BLaER1 treated with 17β-estradiol and CSF1 and Interleukin-3, amounts not matched to agents 10 nM and 100 nM (cell line): ENCODE measurements at regions not wholly inside any gene's neighbourhood (a gene's known extent, or its start where the extent isn't known, plus 50 kb on each side); places are given as distances from the start of the nearest gene placed in this dataset.

Experiments
- H3K27ac ChIP-seq, 11 experiments: shearing (Covaris generic); formaldehyde crosslinking; 2 replicates each; pipeline ENCODE4 v1.8.1; 2022
- H3K27me3 ChIP-seq, 11 experiments: shearing (Covaris generic); formaldehyde crosslinking; 2 replicates each; pipeline ENCODE4 v1.8.1; 2022
- H3K36me3 ChIP-seq, 11 experiments: shearing (Covaris generic); formaldehyde crosslinking; 2 replicates each; pipeline ENCODE4 v1.8.1; 2022
- H3K4me1 ChIP-seq, 10 experiments: shearing (Covaris generic); formaldehyde crosslinking; 2 replicates each; pipeline ENCODE4 v1.8.1; 2022
- H3K4me2 ChIP-seq, 11 experiments: shearing (Covaris generic); formaldehyde crosslinking; 2 replicates each; pipeline ENCODE4 v1.8.1; 2022
- H3K4me3 ChIP-seq, 10 experiments: shearing (Covaris generic); formaldehyde crosslinking; 2 replicates each; pipeline ENCODE4 v1.8.1; 2022
- H3K9ac ChIP-seq, 11 experiments: shearing (Covaris generic); formaldehyde crosslinking; 2 replicates each; pipeline ENCODE4 v1.8.1; 2022
- H3K9me3 ChIP-seq, 11 experiments: shearing (Covaris generic); formaldehyde crosslinking; replicated peaks in 1 of 11; 2 replicates each; pipeline ENCODE4 v1.8.1; 2022
- H4K20me1 ChIP-seq, 11 experiments: shearing (Covaris generic); formaldehyde crosslinking; 2 replicates each; pipeline ENCODE4 v1.8.1; 2022
- Cebpa-rat ChIP-seq, 11 experiments: shearing (Covaris generic); IDR thresholded peaks; 2 replicates each; pipeline ENCODE4 v1.8.1; 2022

GRCh38 chr4:24464566-24464965, 119.8 kb downstream of the DHX15 start:
- Histone ChIP-seq H3K4me2 (no peak overlapping the region), H3K4me1 (peaks cover 0 to 9% (median 5%) of the 10 kb centered on the region in 10 experiments; a peak in 14 of 20 replicates), H3K27ac (no peak overlapping the region), H3K4me3 (no peak overlapping the region), H4K20me1 (peaks cover 0 to 6% (median 3%) of the 10 kb centered on the region in 11 experiments; a peak in 9 of 22 replicates), H3K27me3 (peaks cover 22 to 26% (median 25%) of the 10 kb centered on the region in 11 experiments), H3K9ac (no peak overlapping the region), H3K36me3 (no peaks in the 10 kb centered on the region), H3K9me3 (no peaks in the 10 kb centered on the region)
- TF ChIP-seq Cebpa-rat (IDR thresholded peaks at IDR 0.05): no peak

- Histone ChIP-seq H4K20me1 (no peaks in the 10 kb centered on the region), H3K9me3 (peaks cover 0 to 7% (median 0%) of the 10 kb centered on the region in 11 experiments; a peak in 3 of 22 replicates), H3K4me2 (no peak overlapping the region), H3K4me3 (no peak overlapping the region), H3K9ac (no peak overlapping the region), H3K4me1 (peaks cover 0 to 14% (median 8%) of the 10 kb centered on the region in 10 experiments; a peak in 14 of 20 replicates), H3K27ac (no peak overlapping the region), H3K36me3 (no peaks in the 10 kb centered on the region), H3K27me3 (no peaks in the 10 kb centered on the region)
- TF ChIP-seq Cebpa-rat (IDR thresholded peaks at IDR 0.05): no peak
Observed at GRCh38 chr4:24456431-24456830, 127.9 kb downstream of the DHX15 start.

- H4K20me1 ChIP-seq: no peaks in the 10 kb centered on the region
- no peak for TF ChIP-seq Cebpa-rat (IDR thresholded peaks at IDR 0.05)
- H3K27ac ChIP-seq: no peak overlapping the region
- H3K9ac ChIP-seq: no peak overlapping the region
- H3K9me3 ChIP-seq: peaks cover 0 to 7% (median 0%) of the 10 kb centered on the region in 11 experiments; a peak in 3 of 22 replicates
- no peaks in the 10 kb centered on the region for H3K36me3 ChIP-seq
- H3K4me1 ChIP-seq: peaks cover 0 to 6% (median 4%) of the 10 kb centered on the region in 10 experiments; a peak in 14 of 20 replicates
- H3K4me2 ChIP-seq: no peak overlapping the region
- no peak overlapping the region for H3K4me3 ChIP-seq
- no peaks in the 10 kb centered on the region for H3K27me3 ChIP-seq
Observed at GRCh38 chr4:24453951-24454350, 130.4 kb downstream of the DHX15 start.

- peaks cover 0 to 7% (median 0%) of the 10 kb centered on the region in 11 experiments; a peak in 3 of 22 replicates for H3K9me3 ChIP-seq
- H3K27ac ChIP-seq: no peak overlapping the region
- no peaks in the 10 kb centered on the region for H3K36me3 ChIP-seq
- TF ChIP-seq Cebpa-rat (IDR thresholded peaks at IDR 0.05): no peak
- no peaks in the 10 kb centered on the region for H3K27me3 ChIP-seq
- no peaks in the 10 kb centered on the region for H4K20me1 ChIP-seq
- no peak overlapping the region for H3K4me2 ChIP-seq
- H3K4me3 ChIP-seq: no peak overlapping the region
- peaks cover 0 to 19% (median 11%) of the 10 kb centered on the region in 10 experiments; a peak in 14 of 20 replicates for H3K4me1 ChIP-seq
- no peak overlapping the region for H3K9ac ChIP-seq
Observed at GRCh38 chr4:24451870-24452269, 132.5 kb downstream of the DHX15 start.

- Histone ChIP-seq H3K27me3 (no peaks in the 10 kb centered on the region), H3K4me3 (no peak overlapping the region), H3K27ac (no peak overlapping the region), H3K9ac (no peak overlapping the region), H3K4me1 (peaks cover 0 to 12% (median under 1%) of the 10 kb centered on the region in 10 experiments; a peak in 9 of 20 replicates), H4K20me1 (no peaks in the 10 kb centered on the region), H3K4me2 (no peak overlapping the region), H3K36me3 (no peaks in the 10 kb centered on the region), H3K9me3 (no peaks in the 10 kb centered on the region)
- TF ChIP-seq Cebpa-rat (IDR thresholded peaks at IDR 0.05): no peak
Observed at GRCh38 chr4:24443200-24443599, 141.2 kb downstream of the DHX15 start.

- no peak overlapping the region for H3K9ac ChIP-seq
- TF ChIP-seq Cebpa-rat (IDR thresholded peaks at IDR 0.05): no peak
- peaks cover 0 to 6% (median 0%) of the 10 kb centered on the region in 10 experiments; a peak in 1 of 20 replicates for H3K4me1 ChIP-seq
- H3K27me3 ChIP-seq: no peaks in the 10 kb centered on the region
- H3K36me3 ChIP-seq: no peaks in the 10 kb centered on the region
- no peak overlapping the region for H3K27ac ChIP-seq
- H4K20me1 ChIP-seq: no peaks in the 10 kb centered on the region
- H3K9me3 ChIP-seq: peaks cover 0 to 8% (median 0%) of the 10 kb centered on the region in 11 experiments; a peak in 4 of 22 replicates
- no peak overlapping the region for H3K4me3 ChIP-seq
- no peak overlapping the region; a peak in 1 of 22 replicates for H3K4me2 ChIP-seq
Observed at GRCh38 chr4:24440765-24441164, 143.6 kb downstream of the DHX15 start.

GRCh38 chr4:24434241-24434640, 150.1 kb downstream of the DHX15 start:
- TF ChIP-seq Cebpa-rat (IDR thresholded peaks at IDR 0.05): no peak
- Histone ChIP-seq H3K4me3 (no peak overlapping the region), H3K4me2 (no peak overlapping the region), H3K36me3 (no peaks in the 10 kb centered on the region), H3K27ac (no peak overlapping the region), H3K9ac (no peak overlapping the region), H4K20me1 (no peaks in the 10 kb centered on the region), H3K9me3 (peaks cover 3 to 21% (median 9%) of the 10 kb centered on the region in 11 experiments; a peak in 15 of 22 replicates), H3K27me3 (no peaks in the 10 kb centered on the region), H3K4me1 (no peaks in the 10 kb centered on the region)

GRCh38 chr4:24433515-24434214, 150.7 kb downstream of the DHX15 start:
- TF ChIP-seq Cebpa-rat (IDR thresholded peaks at IDR 0.05): no peak
- Histone ChIP-seq H3K4me1 (no peaks in the 10 kb centered on the region), H3K36me3 (no peaks in the 10 kb centered on the region), H3K27me3 (no peaks in the 10 kb centered on the region), H3K4me3 (no peak overlapping the region), H3K27ac (no peak overlapping the region), H3K9ac (no peak overlapping the region), H3K9me3 (peaks cover 3 to 21% (median 9%) of the 10 kb centered on the region in 11 experiments; a peak in 15 of 22 replicates), H4K20me1 (no peaks in the 10 kb centered on the region), H3K4me2 (no peak overlapping the region)

- H4K20me1 ChIP-seq: no peaks in the 10 kb centered on the region
- no peak overlapping the region for H3K27ac ChIP-seq
- H3K4me1 ChIP-seq: no peaks in the 10 kb centered on the region
- no peaks in the 10 kb centered on the region for H3K27me3 ChIP-seq
- H3K36me3 ChIP-seq: no peaks in the 10 kb centered on the region
- H3K9me3 ChIP-seq: peaks cover 3 to 13% (median 9%) of the 10 kb centered on the region in 11 experiments; a peak in 15 of 22 replicates
- H3K4me3 ChIP-seq: no peak overlapping the region
- H3K9ac ChIP-seq: no peak overlapping the region
- H3K4me2 ChIP-seq: no peak overlapping the region
- no peak for TF ChIP-seq Cebpa-rat (IDR thresholded peaks at IDR 0.05)
Observed at GRCh38 chr4:24428850-24429249, 155.5 kb downstream of the DHX15 start.

GRCh38 chr4:24426557-24426956, 157.8 kb downstream of the DHX15 start:
- no peak for TF ChIP-seq Cebpa-rat (IDR thresholded peaks at IDR 0.05)
- Histone ChIP-seq H3K4me1 (no peaks in the 10 kb centered on the region), H4K20me1 (no peaks in the 10 kb centered on the region), H3K27me3 (no peaks in the 10 kb centered on the region), H3K9ac (no peak overlapping the region), H3K27ac (no peak overlapping the region), H3K36me3 (no peaks in the 10 kb centered on the region), H3K4me3 (no peak overlapping the region), H3K9me3 (peaks cover 3 to 13% (median 9%) of the 10 kb centered on the region in 11 experiments; a peak in 15 of 22 replicates), H3K4me2 (no peak overlapping the region)
